Endodermal cell (in vitro differentiated cells): ENCODE measurements at regions not wholly inside any gene's neighbourhood (a gene's known extent, or its start where the extent isn't known, plus 50 kb on each side); places are given as distances from the start of the nearest gene placed in this dataset.
"Not testable (repeated sequence)": the region's sequence is repeated elsewhere in the genome, so short reads cannot be mapped to it uniquely, and the experiment has no call there.

Source experiments
- DNase-seq: peaks from one replicate; pipeline ENCODE4 v3.0.0-alpha.2; 2017
- H3K27ac ChIP-seq: 2 replicates; pipeline ENCODE4 v1.5.1; 2013; ENCODE audit warnings: mild to moderate bottlenecking, low read depth, low read length, moderate library complexity
- H3K27me3 ChIP-seq: 2 replicates; pipeline ENCODE4 v1.6.1; 2013; ENCODE audit warnings: mild to moderate bottlenecking, low read length, moderate library complexity; ENCODE audit not compliant: insufficient read depth, control insufficient read depth, poor library complexity, severe bottlenecking
- H3K36me3 ChIP-seq: 2 replicates; pipeline ENCODE4 v1.7.0; 2013; ENCODE audit warnings: mild to moderate bottlenecking, low read length, moderate library complexity; ENCODE audit not compliant: control insufficient read depth, insufficient read depth
- H3K4me1 ChIP-seq: one replicate; pipeline ENCODE4 v1.7.0; 2013; ENCODE audit warnings: low read length; ENCODE audit not compliant: control insufficient read depth, insufficient read depth
- H3K4me3 ChIP-seq: 2 replicates; pipeline ENCODE4 v1.5.1; 2013; ENCODE audit warnings: mild to moderate bottlenecking, low read length, moderate library complexity
- H3K9ac ChIP-seq: 2 replicates; pipeline ENCODE4 v1.6.1; 2013; ENCODE audit warnings: mild to moderate bottlenecking, low read length, moderate library complexity; ENCODE audit not compliant: poor library complexity, severe bottlenecking; ENCODE audit errors: extremely low read depth
- H3K9me3 ChIP-seq: 2 replicates; pipeline ENCODE4 v1.6.1; 2013; ENCODE audit warnings: mild to moderate bottlenecking, low read length, moderate library complexity; ENCODE audit not compliant: control insufficient read depth
- H3K27ac Mint-ChIP-seq: 2 replicates; pipeline ENCODE4 v1.8.0; 2020; ENCODE audit warnings: mixed read lengths
- H3K27me3 Mint-ChIP-seq: 2 replicates; pipeline ENCODE4 v1.8.0; 2021; ENCODE audit warnings: mild to moderate bottlenecking, mixed read lengths; ENCODE audit not compliant: insufficient read depth
- H3K36me3 Mint-ChIP-seq: 2 replicates; pipeline ENCODE4 v1.8.0; 2020; ENCODE audit warnings: low read depth, mixed read lengths
- H3K4me1 Mint-ChIP-seq: 2 replicates; pipeline ENCODE4 v1.8.0; 2020; ENCODE audit warnings: mixed read lengths
- H3K4me3 Mint-ChIP-seq: 2 replicates; pipeline ENCODE4 v1.8.0; 2020; ENCODE audit warnings: mild to moderate bottlenecking, moderate library complexity, mixed read lengths
- H3K9me3 Mint-ChIP-seq: 2 replicates; pipeline ENCODE4 v1.8.0; 2020; ENCODE audit warnings: mild to moderate bottlenecking, mixed read lengths
- CTCF ChIP-seq: fragments of 200-600 bp; sonication (generic); conservative IDR thresholded peaks from 2 replicates; pipeline ENCODE4 v1.5.0; 2021; ENCODE audit warnings: antibody characterized with exemption, mild to moderate bottlenecking
- WGBS, 2 experiments: methylation state at CpG; one replicate each; pipeline versions ENCODE4 v1.1.5 to v1.1.7; 2013; ENCODE audit warnings: missing lambda C conversion rate in 2 of 2, mixed read lengths in 1 of 2; ENCODE audit not compliant: insufficient coverage in 1 of 2, insufficient read length in 1 of 2; 5-methylcytosine and 5-hydroxymethylcytosine counted together

GRCh38 chr20:22692119-22692475 lies 107.7 kb upstream of the FOXA2 start:
- no peak for DNase-seq
- Mint-ChIP-seq H3K27ac (no peak overlapping the region), H3K4me1 (no peaks in the 10 kb centered on the region), H3K27me3 (peaks cover 14% of the 10 kb centered on the region), H3K36me3 (no peaks in the 10 kb centered on the region), H3K4me3 (no peak overlapping the region), H3K9me3 (peaks cover 19% of the 10 kb centered on the region)
- H3K36me3 ChIP-seq, result no peaks in the 10 kb centered on the region
- H3K4me1 ChIP-seq, result no peaks in the 10 kb centered on the region
- peaks cover 27% of the 10 kb centered on the region for H3K9me3 ChIP-seq
- 87 to 100% methylated on average over 1 to 4 of the region's 4 CpGs for WGBS, 2 experiments
- no peak overlapping the region for H3K4me3 ChIP-seq
- H3K27ac ChIP-seq, result no peak overlapping the region
- no peak overlapping the region for H3K9ac ChIP-seq
- H3K27me3 ChIP-seq, result no peaks in the 10 kb centered on the region
- TF ChIP-seq CTCF, result no peak

GRCh38 chr20:22692620-22693019 lies 108.2 kb upstream of the FOXA2 start:
- not testable (repeated sequence) for H3K36me3 Mint-ChIP-seq, H3K4me1 ChIP-seq, DNase-seq, H3K27me3 ChIP-seq, H3K27ac ChIP-seq, H3K27ac Mint-ChIP-seq, H3K4me3 ChIP-seq, H3K27me3 Mint-ChIP-seq, H3K4me3 Mint-ChIP-seq, H3K9ac ChIP-seq, H3K36me3 ChIP-seq, H3K4me1 Mint-ChIP-seq
- WGBS, 2 experiments, result 92 to 100% methylated on average over 2 to 5 of the region's 6 CpGs
- peaks cover 27% of the 10 kb centered on the region for H3K9me3 ChIP-seq
- peaks cover 19% of the 10 kb centered on the region for H3K9me3 Mint-ChIP-seq

- Mint-ChIP-seq H3K36me3 (no peaks in the 10 kb centered on the region), H3K4me1 (peaks cover 4% of the 10 kb centered on the region), H3K4me3 (no peak overlapping the region), H3K27ac (no peak overlapping the region), H3K9me3 (peaks cover 5% of the 10 kb centered on the region), H3K27me3 (no peaks in the 10 kb centered on the region)
- Histone ChIP-seq H3K36me3 (no peaks in the 10 kb centered on the region), H3K27ac (no peak overlapping the region), H3K27me3 (no peaks in the 10 kb centered on the region), H3K4me1 (no peaks in the 10 kb centered on the region), H3K4me3 (no peak overlapping the region), H3K9me3 (peaks cover 8% of the 10 kb centered on the region), H3K9ac (no peak overlapping the region)
- no peak for DNase-seq
- WGBS, 2 experiments, result 90 to 100% methylated on average over 2 to 4 of the region's 4 CpGs
- no peak for TF ChIP-seq CTCF
These were observed 112.4 kb upstream of the FOXA2 start for GRCh38 chr20:22696759-22697158.

GRCh38 chr20:22698259-22698842 lies 114.0 kb upstream of the FOXA2 start:
- Histone ChIP-seq H3K4me1 (no peaks in the 10 kb centered on the region), H3K4me3 (no peak overlapping the region), H3K9me3 (peaks cover 14% of the 10 kb centered on the region), H3K36me3 (no peaks in the 10 kb centered on the region), H3K27ac (no peak overlapping the region), H3K27me3 (no peaks in the 10 kb centered on the region), H3K9ac (no peak overlapping the region)
- Mint-ChIP-seq H3K9me3 (peaks cover 12% of the 10 kb centered on the region), H3K4me1 (peaks cover 13% of the 10 kb centered on the region), H3K27me3 (no peaks in the 10 kb centered on the region), H3K4me3 (no peak overlapping the region), H3K27ac (no peak overlapping the region), H3K36me3 (peaks cover 4% of the 10 kb centered on the region)
- no peak for DNase-seq
- no peak for TF ChIP-seq CTCF
- WGBS, 2 experiments, result 90 to 93% methylated on average over 5 of the region's 5 CpGs
